ENCODE measurements at regions not wholly inside any gene's neighbourhood (a gene's known extent, or its start where the extent isn't known, plus 50 kb on each side); places are given as distances from the start of the nearest gene placed in this dataset.

DNA sequence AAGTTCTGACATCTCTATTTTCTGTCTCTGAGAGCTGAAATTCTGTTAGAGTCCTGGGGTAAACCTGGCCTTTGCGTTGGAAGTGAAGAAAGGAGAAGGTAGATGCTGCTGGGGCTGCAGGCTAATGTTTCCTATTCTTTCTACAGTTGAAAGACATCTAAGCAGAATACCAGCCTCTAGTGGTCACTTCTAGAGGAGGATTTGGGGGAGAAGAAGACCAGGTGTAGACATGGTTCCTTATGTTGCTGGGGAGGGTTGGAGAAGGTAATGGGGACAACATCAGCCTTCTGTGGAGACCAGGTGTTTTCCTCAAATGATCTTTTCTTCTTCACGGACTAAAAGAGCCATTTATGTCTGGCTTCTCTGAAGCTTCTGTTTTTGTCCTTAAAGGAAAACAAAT lies 62.6 kb downstream of the BTBD3 start:
- no peaks in the 10 kb centered on the region for H3K79me2 ChIP-seq (ENCODE audit: control insufficient read depth, insufficient read depth, low read length)
- in situ Hi-C loops (cut with MboI) (no loop called here), intact Hi-C loops (cut with micrococcal nuclease) (no loop called here)
- no peaks in the 10 kb centered on the region for H3K27me3 ChIP-seq (ENCODE audit: control insufficient read depth in 2 of 2, insufficient read depth in 2 of 2, low read length in 2 of 2)
- H2AFZ ChIP-seq (ENCODE audit: low read depth, low read length) = no peak overlapping the region
- H3K9me3 ChIP-seq (replicated peaks; ENCODE audit: control insufficient read depth, insufficient read depth, low read depth, low read length) = no peaks in the 10 kb centered on the region
- TF ChIP-seq ZBTB5 (IDR thresholded peaks at IDR 0.05) (no peak), PHB (CRISPR knock-in tag; IDR thresholded peaks at IDR 0.05) (no peak), CBX8 (IDR thresholded peaks at IDR 0.05; ENCODE audit: borderline replicate concordance, extremely low read depth, low read depth, low read length, poor library complexity, severe bottlenecking) (no peak), NR1H2 (CRISPR knock-in tag; IDR thresholded peaks at IDR 0.05) (no peak), FOXA3 (CRISPR knock-in tag; conservative IDR thresholded peaks at IDR 0.05 in 1 of 2, IDR thresholded peaks at IDR 0.05 in 1 of 2) (no peak), MAX (CRISPR knock-in tag; IDR thresholded peaks at IDR 0.05) (no peak), MBD2 (IDR thresholded peaks at IDR 0.05; ENCODE audit: borderline replicate concordance, low read depth) (no peak), SAP30 (IDR thresholded peaks at IDR 0.05; ENCODE audit: borderline replicate concordance, insufficient read depth, low read depth, low read length, poor library complexity, severe bottlenecking) (no peak), SUPT5H (IDR thresholded peaks at IDR 0.05) (no peak), ZNF589 (CRISPR knock-in tag; IDR thresholded peaks at IDR 0.05; ENCODE audit: low read depth) (no peak), RBBP5 (IDR thresholded peaks at IDR 0.05; ENCODE audit: borderline replicate concordance, insufficient read depth, low read length, poor library complexity, severe bottlenecking) (no peak), RBM22 (IDR thresholded peaks at IDR 0.05; ENCODE audit: low read depth, low read length, poor library complexity, severe bottlenecking) (no peak), RAD21 (CRISPR knock-in tag; conservative IDR thresholded peaks at IDR 0.05 in 1 of 2, IDR thresholded peaks at IDR 0.05 in 1 of 2) (no peak), ZNF354B (CRISPR knock-in tag; IDR thresholded peaks at IDR 0.05) (no peak), ESRRA (IDR thresholded peaks at IDR 0.05; ENCODE audit: borderline replicate concordance, low read depth) (no peak)
- TF ChIP-seq, protein P1, sequence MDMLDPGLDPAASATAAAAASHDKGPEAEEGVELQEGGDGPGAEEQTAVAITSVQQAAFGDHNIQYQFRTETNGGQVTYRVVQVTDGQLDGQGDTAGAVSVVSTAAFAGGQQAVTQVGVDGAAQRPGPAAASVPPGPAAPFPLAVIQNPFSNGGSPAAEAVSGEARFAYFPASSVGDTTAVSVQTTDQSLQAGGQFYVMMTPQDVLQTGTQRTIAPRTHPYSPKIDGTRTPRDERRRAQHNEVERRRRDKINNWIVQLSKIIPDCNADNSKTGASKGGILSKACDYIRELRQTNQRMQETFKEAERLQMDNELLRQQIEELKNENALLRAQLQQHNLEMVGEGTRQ (CRISPR knock-in tag; IDR thresholded peaks at IDR 0.05) = no peak
- TF ChIP-seq, protein P2, sequence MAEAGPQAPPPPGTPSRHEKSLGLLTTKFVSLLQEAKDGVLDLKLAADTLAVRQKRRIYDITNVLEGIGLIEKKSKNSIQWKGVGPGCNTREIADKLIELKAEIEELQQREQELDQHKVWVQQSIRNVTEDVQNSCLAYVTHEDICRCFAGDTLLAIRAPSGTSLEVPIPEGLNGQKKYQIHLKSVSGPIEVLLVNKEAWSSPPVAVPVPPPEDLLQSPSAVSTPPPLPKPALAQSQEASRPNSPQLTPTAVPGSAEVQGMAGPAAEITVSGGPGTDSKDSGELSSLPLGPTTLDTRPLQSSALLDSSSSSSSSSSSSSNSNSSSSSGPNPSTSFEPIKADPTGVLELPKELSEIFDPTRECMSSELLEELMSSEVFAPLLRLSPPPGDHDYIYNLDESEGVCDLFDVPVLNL (CRISPR knock-in tag; IDR thresholded peaks at IDR 0.05; ENCODE audit: low read depth) = no peak
- FAIRE-seq = no peak
- H3K9me1 ChIP-seq (ENCODE audit: control insufficient read depth, insufficient read depth, low read length) = no peaks in the 10 kb centered on the region
- BruUV-seq (replicated peaks) = no TSS peak
- H3K4me3 ChIP-seq = no peak overlapping the region
- DNase-seq (ENCODE audit: extremely low read depth in 1 of 4, low spot score in 3 of 4) = no peak
- H3K27ac ChIP-seq (ENCODE audit: extremely low read depth, low read depth, low read length) = no peak overlapping the region
- CTCF ChIA-PET (ENCODE audit: low intra/inter-chr PET ratio) = no interaction called here
- no peaks in the 10 kb centered on the region for H4K20me1 ChIP-seq (replicated peaks; ENCODE audit: control insufficient read depth, insufficient read depth, low read length)
- WGBS (ENCODE audit: insufficient coverage, low coverage, missing lambda C conversion rate) = 0% methylated on average over 1 of the region's 2 CpGs
- no peak overlapping the region for H3K4me2 ChIP-seq (ENCODE audit: insufficient read depth, low read length)
- no peaks in the 10 kb centered on the region for H3K36me3 ChIP-seq (ENCODE audit: control insufficient read depth, insufficient read depth, low read length)
- H3K4me1 ChIP-seq (replicated peaks in 1 of 2; ENCODE audit: control insufficient read depth in 2 of 2, insufficient read depth in 2 of 2, low read length in 2 of 2) = no peaks in the 10 kb centered on the region
- no peak for ATAC-seq
- H3K9ac ChIP-seq (ENCODE audit: insufficient read depth in 1 of 2, low read depth in 2 of 2, low read length in 2 of 2) = no peak overlapping the region
- POLR2A ChIA-PET = no interaction called here
